Activated CD4-positive, alpha-beta T cell treated with anti-CD3 and anti-CD28 coated beads for 24 hours (primary cell): ENCODE measurements at regions not wholly inside any gene's neighbourhood (a gene's known extent, or its start where the extent isn't known, plus 50 kb on each side); places are given as distances from the start of the nearest gene placed in this dataset.
"Not testable (repeated sequence)": the region's sequence is repeated elsewhere in the genome, so short reads cannot be mapped to it uniquely, and the experiment has no call there.

Experiments
- DNase-seq, 2 donors: peaks; one replicate each; pipeline ENCODE4 v3.0.0-alpha.2; 2020; ENCODE audit warnings: low read depth in 2 of 2

DNA sequence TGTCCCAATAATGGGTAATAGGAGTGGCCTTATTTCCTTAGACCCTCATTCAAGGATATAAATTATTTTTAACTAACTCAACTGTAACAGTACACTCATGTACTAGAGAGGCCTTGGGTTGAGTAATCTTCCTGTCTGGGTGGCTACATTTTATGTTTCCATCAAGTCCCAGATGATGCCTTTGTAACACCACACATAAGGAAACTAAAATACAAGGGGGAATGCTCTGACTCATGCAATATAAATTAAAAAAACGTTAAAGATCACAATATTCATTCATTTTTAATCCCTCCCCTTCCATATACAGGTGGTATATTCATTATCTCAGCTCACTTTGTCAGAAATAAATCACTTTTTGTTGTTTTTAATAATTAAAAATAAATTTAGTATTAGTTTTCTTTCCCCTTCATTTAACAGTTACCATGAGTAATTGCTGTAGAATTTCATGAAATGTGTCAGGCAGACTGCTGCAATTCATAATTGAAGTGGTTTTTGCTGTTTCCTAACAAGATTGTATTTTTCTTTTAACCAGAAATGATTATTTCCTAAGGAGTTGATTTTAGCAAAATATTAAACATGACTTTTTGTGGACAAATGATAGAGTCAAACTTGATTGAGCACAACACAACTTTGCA, 1403.6 kb downstream of the SUCLG1 start:
- DNase-seq: no peak

GRCh38 chr2:83054751-83055150, 1404.3 kb downstream of the SUCLG1 start:
- DNase-seq: no peak

GRCh38 chr2:83051538-83052170, 1407.4 kb downstream of the SUCLG1 start:
- no peak for DNase-seq

DNA sequence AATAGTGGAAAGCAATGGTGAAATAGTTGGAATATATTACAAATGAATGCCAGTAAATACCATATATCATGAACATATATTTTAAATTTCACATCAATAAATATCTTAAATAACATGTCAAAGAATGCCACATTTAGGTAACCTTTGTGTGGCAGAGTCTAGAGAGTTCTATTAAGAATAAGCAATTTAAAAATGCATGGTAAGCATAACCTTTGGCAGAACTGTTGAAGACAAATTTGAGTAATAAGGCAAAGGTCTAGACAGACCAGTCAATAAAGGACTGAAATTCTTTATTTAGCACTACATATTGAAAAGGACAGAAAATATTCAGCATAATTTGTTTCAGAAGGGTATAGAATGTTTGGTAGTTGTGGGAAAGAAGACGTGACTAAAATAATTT, 1417.0 kb downstream of the SUCLG1 start:
- DNase-seq: no peak

- DNase-seq: no peak
Measured at GRCh38 chr2:83022631-83023210, 1436.4 kb downstream of the SUCLG1 start.

- no peak for DNase-seq
Measured at GRCh38 chr2:83017366-83018090, 1441.6 kb downstream of the SUCLG1 start.

DNA sequence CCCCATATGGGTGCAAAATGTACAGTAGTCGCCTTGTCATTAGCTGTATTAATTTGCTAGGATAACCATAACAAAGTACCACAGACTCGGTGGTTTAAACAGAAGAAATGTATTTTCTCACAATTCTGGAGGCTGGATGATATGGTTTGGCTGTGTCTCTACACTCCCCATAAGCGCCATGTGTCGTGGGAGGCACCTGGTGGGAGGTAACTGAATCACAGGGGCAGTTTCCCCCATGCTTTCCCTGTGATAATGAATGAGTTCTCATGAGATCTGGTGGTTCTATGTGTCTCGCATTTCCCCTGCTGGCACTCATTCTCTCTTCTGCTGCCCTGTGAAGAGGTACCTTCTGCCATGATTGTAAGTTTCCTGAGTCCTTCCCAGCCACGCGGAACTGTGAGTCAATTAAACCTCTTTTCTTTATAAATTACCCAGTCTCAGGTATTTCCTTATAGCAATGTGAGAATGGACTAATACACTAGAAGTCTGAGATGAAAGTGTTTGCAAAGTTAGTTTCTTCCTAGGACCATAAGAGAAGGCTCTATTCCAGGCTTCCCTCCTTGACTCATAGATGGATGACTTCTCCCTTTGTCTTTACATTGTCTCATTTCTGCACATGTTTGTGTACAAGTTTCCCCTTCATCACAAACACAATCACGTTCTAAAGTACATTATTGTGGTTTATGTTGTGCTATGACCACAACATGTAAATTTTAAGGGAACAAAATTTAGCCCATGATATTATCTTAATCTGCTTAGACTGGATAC, 1442.6 kb downstream of the SUCLG1 start:
- no peak for DNase-seq

DNA sequence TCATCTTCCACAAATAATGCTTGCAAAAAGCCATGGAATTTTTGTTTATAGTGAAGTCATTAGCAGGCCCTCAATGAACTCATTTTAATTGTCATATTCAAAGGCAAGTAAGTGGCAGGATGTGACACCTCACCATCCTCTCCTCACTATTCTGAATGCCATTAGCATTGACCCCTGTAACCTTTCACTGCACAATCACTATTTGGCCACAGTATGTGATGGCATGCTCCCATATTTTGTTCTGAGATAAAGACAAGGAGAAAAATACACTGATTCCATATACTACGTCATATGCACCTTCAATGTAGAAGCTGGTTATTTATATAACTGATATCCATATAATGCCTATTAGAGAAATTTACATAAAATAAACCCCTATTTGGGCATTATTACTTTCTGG, 1443.2 kb downstream of the SUCLG1 start:
- no peak for DNase-seq

GRCh38 chr2:83015035-83015715, 1443.9 kb downstream of the SUCLG1 start:
- no peak for DNase-seq

DNA sequence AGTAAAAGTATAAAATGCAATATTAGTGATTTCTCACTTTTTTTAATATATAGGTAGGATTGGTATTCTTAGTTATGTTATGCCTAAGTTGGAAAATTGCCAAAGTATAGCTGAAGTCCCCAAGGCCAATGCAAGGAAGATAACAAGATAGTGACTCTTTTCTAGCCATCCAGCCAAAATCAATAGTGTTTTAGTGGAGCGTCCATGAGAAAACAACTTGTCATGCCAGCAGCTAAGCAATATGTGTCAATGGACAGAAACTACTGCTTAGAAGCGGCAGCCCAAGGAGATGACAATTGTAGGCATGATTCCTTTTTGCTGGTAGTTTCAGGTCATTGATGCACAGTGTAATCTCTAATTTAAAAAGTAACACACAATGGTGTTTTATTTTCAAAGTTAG, 1444.6 kb downstream of the SUCLG1 start:
- DNase-seq: no peak

GRCh38 chr2:83006961-83007360, 1452.1 kb downstream of the SUCLG1 start:
- no peak for DNase-seq

DNA sequence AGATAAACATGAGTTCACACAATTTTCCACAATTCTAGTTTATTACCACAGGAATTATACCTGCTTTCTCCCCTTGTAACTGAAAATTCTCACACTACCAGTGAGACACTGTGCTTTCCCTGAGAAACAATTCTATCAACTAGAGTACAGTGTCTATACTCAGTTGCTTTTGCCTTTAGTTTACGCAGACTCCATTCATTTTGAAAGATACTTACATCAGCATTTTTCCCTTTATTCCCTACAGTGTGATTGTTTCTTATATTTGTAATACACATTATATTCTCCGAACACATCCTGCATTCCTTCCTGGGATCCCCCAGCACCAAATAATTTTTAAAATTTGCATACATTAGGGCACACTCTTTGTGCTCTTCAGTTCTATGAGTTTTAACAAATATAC, 1455.5 kb downstream of the SUCLG1 start:
- no peak for DNase-seq

DNA sequence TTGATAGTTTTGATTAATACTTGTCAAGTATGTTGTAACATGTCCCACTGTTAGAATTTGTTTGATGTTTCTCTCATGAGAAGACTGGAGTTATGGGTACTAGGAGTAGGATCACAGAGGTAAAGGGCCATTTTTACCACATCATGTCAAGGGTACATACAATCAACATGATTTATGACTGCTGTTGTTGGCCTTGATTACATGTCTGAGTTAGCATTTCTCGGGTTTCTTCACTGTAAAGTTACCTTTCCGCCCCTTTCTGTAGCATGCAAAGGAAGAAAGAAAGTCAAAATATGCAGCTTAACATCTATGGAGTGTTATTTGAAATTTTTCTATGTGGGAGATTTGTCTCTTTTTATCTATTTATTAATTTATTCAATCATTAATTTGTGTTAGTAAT, 1456.4 kb downstream of the SUCLG1 start:
- no peak for DNase-seq

DNA sequence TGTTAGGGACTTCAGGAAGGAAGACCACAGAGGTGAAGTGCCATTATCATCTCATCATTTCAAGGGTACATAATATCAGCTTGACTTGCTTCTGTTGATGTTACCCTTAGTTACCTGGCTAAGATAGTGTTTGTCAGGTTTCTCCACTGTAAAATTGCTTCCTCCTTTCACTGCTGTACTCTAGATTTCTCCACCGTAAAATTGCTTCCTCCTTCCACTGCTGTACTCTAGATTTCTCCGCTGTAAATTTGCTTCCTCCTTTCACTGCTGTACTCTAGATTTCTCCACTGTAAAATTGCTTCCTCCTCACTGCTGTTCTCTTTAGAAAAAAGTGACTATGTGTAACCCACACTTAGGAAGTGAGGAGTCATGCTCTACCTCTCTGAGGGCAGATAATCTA, 1460.3 kb downstream of the SUCLG1 start:
- no peak for DNase-seq

- no peak for DNase-seq
Measured at GRCh38 chr2:82996217-82996616, 1462.9 kb downstream of the SUCLG1 start.

GRCh38 chr2:82994151-82994550, 1464.9 kb downstream of the SUCLG1 start:
- no peak for DNase-seq

DNA sequence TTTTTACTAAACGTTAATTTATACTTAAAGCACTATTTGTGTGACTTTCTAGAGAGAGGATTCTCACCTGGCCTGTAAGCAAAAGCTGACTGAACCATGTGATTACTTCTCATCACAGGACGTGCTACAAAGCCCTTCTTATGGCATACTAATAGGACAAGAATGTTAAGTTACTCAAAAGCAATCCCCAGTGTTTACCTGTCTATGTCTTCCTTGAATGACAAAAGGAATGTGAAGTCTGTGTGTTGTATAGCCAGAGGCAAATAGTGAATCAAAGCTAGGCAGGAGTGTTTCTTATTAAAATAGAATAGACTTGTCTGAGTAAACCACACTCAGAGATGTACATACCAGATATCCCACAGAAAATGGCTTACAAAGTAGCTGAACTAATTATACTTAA, 1465.5 kb downstream of the SUCLG1 start:
- DNase-seq: no peak

DNA sequence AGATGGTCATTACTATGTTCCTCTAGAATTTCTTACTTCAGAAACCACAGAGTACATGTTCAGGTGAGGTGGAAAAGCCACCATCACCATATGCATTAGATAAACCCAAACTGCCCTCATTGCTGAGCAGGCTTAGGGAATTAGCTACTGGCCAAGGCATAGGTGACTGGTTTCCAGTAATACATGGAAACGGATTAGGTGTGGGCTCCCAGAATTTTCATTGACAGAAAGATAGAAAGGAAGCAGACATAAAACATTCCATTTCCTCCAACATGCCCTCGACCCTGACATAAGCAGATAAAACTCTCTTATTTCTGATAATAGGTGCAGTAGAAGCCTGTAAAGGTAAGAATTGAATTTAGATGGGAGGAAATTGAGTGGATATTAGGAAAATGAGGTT, 1466.1 kb downstream of the SUCLG1 start:
- no peak for DNase-seq

DNA sequence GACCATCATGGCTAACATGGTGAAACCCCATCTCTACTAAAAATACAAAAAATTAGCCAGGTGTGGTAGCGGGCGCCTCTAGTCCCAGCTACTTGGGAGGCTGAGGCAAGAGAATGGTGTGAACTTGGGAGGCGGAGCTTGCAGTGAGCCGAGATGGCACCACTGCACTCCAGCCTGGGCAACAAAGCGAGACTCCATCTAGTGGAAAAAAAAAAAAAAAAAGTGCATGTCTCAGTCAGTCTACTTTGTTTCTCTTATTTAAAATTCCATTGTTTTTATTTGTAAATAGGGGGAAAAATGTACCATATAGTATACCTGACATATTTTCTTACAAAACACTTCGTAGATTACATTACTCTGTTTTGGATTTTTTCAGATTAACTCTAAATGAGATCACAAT, 1471.4 kb downstream of the SUCLG1 start:
- not testable (repeated sequence) for DNase-seq

GRCh38 chr2:82986899-82987298, 1472.2 kb downstream of the SUCLG1 start:
- no peak for DNase-seq

- no peak for DNase-seq
Measured at GRCh38 chr2:82985572-82986197, 1473.4 kb downstream of the SUCLG1 start.
